ENCODE measurements at regions not wholly inside any gene's neighbourhood (a gene's known extent, or its start where the extent isn't known, plus 50 kb on each side); places are given as distances from the start of the nearest gene placed in this dataset.
"Not testable (repeated sequence)": the region's sequence is repeated elsewhere in the genome, so short reads cannot be mapped to it uniquely, and the experiment has no call there.

- no peak overlapping the region for H3K27ac ChIP-seq (ENCODE audit: low read depth in 1 of 2, low read length in 1 of 2)
- H3K4me3 ChIP-seq (ENCODE audit: low read length in 2 of 2), result no peak overlapping the region
- peaks cover 0 to 2% of the 10 kb centered on the region in 2 donors for H3K27me3 ChIP-seq (ENCODE audit: control insufficient read depth in 2 of 2, insufficient read depth in 1 of 2, low read length in 1 of 2)
- WGBS, result 38% methylated on average over 80 of the region's 80 CpGs
- no peaks in the 10 kb centered on the region for H3K36me3 ChIP-seq (ENCODE audit: control insufficient read depth in 2 of 2, insufficient read depth in 2 of 2, low read length in 1 of 2)
- no peaks in the 10 kb centered on the region for H3K4me1 ChIP-seq (ENCODE audit: control insufficient read depth in 2 of 2, insufficient read depth in 2 of 2, low read length in 2 of 2)
- peaks cover 25 to 39% of the 10 kb centered on the region in 2 donors for H3K9me3 ChIP-seq (ENCODE audit: control insufficient read depth in 2 of 2, insufficient read depth in 1 of 2, low read length in 1 of 2)
- no peak for DNase-seq (ENCODE audit: low read depth in 6 of 9, low spot score in 9 of 9)
Measured at GRCh38 chr20:29743101-29743931, 1514.1 kb upstream of the DEFB115 start.

GRCh38 chr20:29744071-29744470, 1513.4 kb upstream of the DEFB115 start:
- no peak for DNase-seq (ENCODE audit: low read depth in 6 of 9, low spot score in 9 of 9)
- Histone ChIP-seq H3K27me3 (ENCODE audit: control insufficient read depth in 2 of 2, insufficient read depth in 1 of 2, low read length in 1 of 2) (peaks cover 0 to 2% of the 10 kb centered on the region in 2 donors), H3K9me3 (ENCODE audit: control insufficient read depth in 2 of 2, insufficient read depth in 1 of 2, low read length in 1 of 2) (peaks cover 25 to 39% of the 10 kb centered on the region in 2 donors), H3K4me3 (ENCODE audit: low read length in 2 of 2) (no peak overlapping the region), H3K4me1 (ENCODE audit: control insufficient read depth in 2 of 2, insufficient read depth in 2 of 2, low read length in 2 of 2) (no peaks in the 10 kb centered on the region), H3K27ac (ENCODE audit: low read depth in 1 of 2, low read length in 1 of 2) (no peak overlapping the region), H3K36me3 (ENCODE audit: control insufficient read depth in 2 of 2, insufficient read depth in 2 of 2, low read length in 1 of 2) (no peaks in the 10 kb centered on the region)
- 40% methylated on average over 38 of the region's 38 CpGs for WGBS

GRCh38 chr20:29745534-29746245, 1511.8 kb upstream of the DEFB115 start:
- H3K9me3 ChIP-seq (ENCODE audit: control insufficient read depth in 2 of 2, insufficient read depth in 1 of 2, low read length in 1 of 2), result peaks cover 24 to 43% of the 10 kb centered on the region in 2 donors
- H3K4me3 ChIP-seq (ENCODE audit: low read length in 2 of 2); H3K36me3 ChIP-seq (ENCODE audit: control insufficient read depth in 2 of 2, insufficient read depth in 2 of 2, low read length in 1 of 2); H3K4me1 ChIP-seq (ENCODE audit: control insufficient read depth in 2 of 2, insufficient read depth in 2 of 2, low read length in 2 of 2); H3K27me3 ChIP-seq (ENCODE audit: control insufficient read depth in 2 of 2, insufficient read depth in 1 of 2, low read length in 1 of 2); DNase-seq (ENCODE audit: low read depth in 6 of 9, low spot score in 9 of 9); H3K27ac ChIP-seq (ENCODE audit: low read depth in 1 of 2, low read length in 1 of 2): not testable (repeated sequence)
- 83% methylated on average over 26 of the region's 26 CpGs for WGBS

- H3K36me3 ChIP-seq (ENCODE audit: control insufficient read depth in 2 of 2, insufficient read depth in 2 of 2, low read length in 1 of 2), result no peaks in the 10 kb centered on the region
- 95% methylated on average over 33 of the region's 33 CpGs for WGBS
- no peaks in the 10 kb centered on the region for H3K4me1 ChIP-seq (ENCODE audit: control insufficient read depth in 2 of 2, insufficient read depth in 2 of 2, low read length in 2 of 2)
- no peak for DNase-seq (ENCODE audit: low read depth in 6 of 9, low spot score in 9 of 9)
- no peaks in the 10 kb centered on the region for H3K27me3 ChIP-seq (ENCODE audit: control insufficient read depth in 2 of 2, insufficient read depth in 1 of 2, low read length in 1 of 2)
- peaks cover 1 to 18% of the 10 kb centered on the region in 2 donors for H3K9me3 ChIP-seq (ENCODE audit: control insufficient read depth in 2 of 2, insufficient read depth in 1 of 2, low read length in 1 of 2)
- no peak overlapping the region for H3K27ac ChIP-seq (ENCODE audit: low read depth in 1 of 2, low read length in 1 of 2)
- no peak overlapping the region for H3K4me3 ChIP-seq (ENCODE audit: low read length in 2 of 2)
Measured at GRCh38 chr20:29750268-29750899, 1507.1 kb upstream of the DEFB115 start.

- H3K27me3 ChIP-seq (ENCODE audit: control insufficient read depth in 2 of 2, insufficient read depth in 1 of 2, low read length in 1 of 2); DNase-seq (ENCODE audit: low read depth in 6 of 9, low spot score in 9 of 9); H3K4me1 ChIP-seq (ENCODE audit: control insufficient read depth in 2 of 2, insufficient read depth in 2 of 2, low read length in 2 of 2); H3K36me3 ChIP-seq (ENCODE audit: control insufficient read depth in 2 of 2, insufficient read depth in 2 of 2, low read length in 1 of 2); H3K27ac ChIP-seq (ENCODE audit: low read depth in 1 of 2, low read length in 1 of 2): not testable (repeated sequence)
- Histone ChIP-seq H3K4me3 (ENCODE audit: low read length in 2 of 2) (peak overlapping the region in 1 of 2 donors; percentile 32), H3K9me3 (ENCODE audit: control insufficient read depth in 2 of 2, insufficient read depth in 1 of 2, low read length in 1 of 2) (peaks cover 1 to 24% of the 10 kb centered on the region in 2 donors)
- WGBS, result 31% methylated on average over 24 of the region's 24 CpGs
Measured at GRCh38 chr20:29752644-29753425, 1504.6 kb upstream of the DEFB115 start.

- Histone ChIP-seq H3K4me3 (ENCODE audit: low read length in 2 of 2) (peak overlapping the region in 1 of 2 donors; percentile 32), H3K9me3 (ENCODE audit: control insufficient read depth in 2 of 2, insufficient read depth in 1 of 2, low read length in 1 of 2) (peaks cover 1 to 24% of the 10 kb centered on the region in 2 donors)
- not testable (repeated sequence) for H3K27ac ChIP-seq (ENCODE audit: low read depth in 1 of 2, low read length in 1 of 2); H3K27me3 ChIP-seq (ENCODE audit: control insufficient read depth in 2 of 2, insufficient read depth in 1 of 2, low read length in 1 of 2); H3K4me1 ChIP-seq (ENCODE audit: control insufficient read depth in 2 of 2, insufficient read depth in 2 of 2, low read length in 2 of 2); H3K36me3 ChIP-seq (ENCODE audit: control insufficient read depth in 2 of 2, insufficient read depth in 2 of 2, low read length in 1 of 2)
- DNase-seq (ENCODE audit: low read depth in 6 of 9, low spot score in 9 of 9), result peak in 3 of 9 donors; percentile 5 to 34 (median 25)
- WGBS, result 28% methylated on average over 15 of the region's 15 CpGs
Measured at GRCh38 chr20:29753426-29753746, 1504.1 kb upstream of the DEFB115 start.

GRCh38 chr20:29753879-29754278, 1503.6 kb upstream of the DEFB115 start:
- H3K4me3 ChIP-seq (ENCODE audit: low read length in 2 of 2); H3K27ac ChIP-seq (ENCODE audit: low read depth in 1 of 2, low read length in 1 of 2); H3K27me3 ChIP-seq (ENCODE audit: control insufficient read depth in 2 of 2, insufficient read depth in 1 of 2, low read length in 1 of 2); H3K4me1 ChIP-seq (ENCODE audit: control insufficient read depth in 2 of 2, insufficient read depth in 2 of 2, low read length in 2 of 2); DNase-seq (ENCODE audit: low read depth in 6 of 9, low spot score in 9 of 9); H3K36me3 ChIP-seq (ENCODE audit: control insufficient read depth in 2 of 2, insufficient read depth in 2 of 2, low read length in 1 of 2): not testable (repeated sequence)
- 74% methylated on average over 19 of the region's 19 CpGs for WGBS
- H3K9me3 ChIP-seq (ENCODE audit: control insufficient read depth in 2 of 2, insufficient read depth in 1 of 2, low read length in 1 of 2), result peaks cover 1 to 24% of the 10 kb centered on the region in 2 donors

GRCh38 chr20:29755854-29756498, 1501.5 kb upstream of the DEFB115 start:
- not testable (repeated sequence) for H3K36me3 ChIP-seq (ENCODE audit: control insufficient read depth in 2 of 2, insufficient read depth in 2 of 2, low read length in 1 of 2); H3K27me3 ChIP-seq (ENCODE audit: control insufficient read depth in 2 of 2, insufficient read depth in 1 of 2, low read length in 1 of 2); H3K4me1 ChIP-seq (ENCODE audit: control insufficient read depth in 2 of 2, insufficient read depth in 2 of 2, low read length in 2 of 2); DNase-seq (ENCODE audit: low read depth in 6 of 9, low spot score in 9 of 9); H3K27ac ChIP-seq (ENCODE audit: low read depth in 1 of 2, low read length in 1 of 2); H3K4me3 ChIP-seq (ENCODE audit: low read length in 2 of 2)
- 85% methylated on average over 4 of the region's 4 CpGs for WGBS
- H3K9me3 ChIP-seq (ENCODE audit: control insufficient read depth in 2 of 2, insufficient read depth in 1 of 2, low read length in 1 of 2), result peaks cover 0 to 16% of the 10 kb centered on the region in 2 donors

Data from thymus (tissue), 11 donors.